Heart right ventricle (tissue), 16 donors: ENCODE measurements at regions not wholly inside any gene's neighbourhood (a gene's known extent, or its start where the extent isn't known, plus 50 kb on each side); places are given as distances from the start of the nearest gene placed in this dataset.

Source experiments
- ATAC-seq, 8 donors: fragments of 200-7000 bp; cut with Tn5 transposase; one replicate each; pipeline ENCODE4 v1.9.1; 2020; ENCODE audit warnings: mild to moderate bottlenecking in 8 of 8, moderate library complexity in 8 of 8, moderate number of reproducible peaks in 1 of 8
- DNase-seq, 2 donors: peaks; one replicate each; pipeline ENCODE4 v3.0.0-alpha.2; 2020
- H3K27ac ChIP-seq, 10 donors: fragments of 200-600 bp; sonication (generic) in 2 of 10; one replicate each; pipeline versions ENCODE4 v1.5.0 to v1.8.0; 2020 to 2022; ENCODE audit warnings: mild to moderate bottlenecking in 3 of 10
- H3K27me3 ChIP-seq, 7 donors: fragments of 200-600 bp; one replicate each; pipeline ENCODE4 v1.8.0; 2021 to 2022; ENCODE audit warnings: mild to moderate bottlenecking in 2 of 7
- H3K36me3 ChIP-seq, 9 donors: fragments of 200-600 bp; sonication (generic) in 1 of 9; one replicate each; pipeline versions ENCODE4 v1.5.0 to v1.8.0; 2020 to 2022; ENCODE audit warnings: mild to moderate bottlenecking in 2 of 9
- H3K4me1 ChIP-seq, 9 donors: fragments of 200-600 bp; sonication (generic) in 1 of 9; one replicate each; pipeline versions ENCODE4 v1.5.0 to v1.8.0; 2020 to 2022; ENCODE audit warnings: mild to moderate bottlenecking in 4 of 9
- H3K4me3 ChIP-seq, 10 donors: fragments of 200-600 bp; sonication (generic) in 2 of 10; one replicate each; pipeline versions ENCODE4 v1.5.0 to v1.8.0; 2020 to 2022; ENCODE audit warnings: mild to moderate bottlenecking in 7 of 10, moderate library complexity in 2 of 10
- H3K9me3 ChIP-seq, 11 donors: fragments of 200-600 bp in 10 of 11; sonication (generic) in 2 of 11; one replicate each; pipeline versions ENCODE4 v1.5.0 to v1.8.0; 2013 to 2022; ENCODE audit warnings: mild to moderate bottlenecking in 2 of 11, control low read depth in 1 of 11, moderate library complexity in 1 of 11
- WGBS, 2 donors: extraction: QIAGEN DNeasy Blood & Tissue Kit; methylation state at CpG; one replicate each; pipeline ENCODE4 v1.1.7; 2013; ENCODE audit warnings: inconsistent platforms in 1 of 2; 5-methylcytosine and 5-hydroxymethylcytosine counted together
- intact Hi-C, 10 donors: fragments of 100-400 bp; cut with DNase I; formaldehyde crosslinking; loops; one replicate each; pipeline versions ENCODE4 v1.11.1 to v1.14.2; 2022
- TF ChIP-seq, protein P1 (sequence below), 9 donors: fragments of 200-600 bp; sonication (generic) in 2 of 9; IDR thresholded peaks; one replicate each; pipeline versions ENCODE4 v1.5.0 to v1.8.0; 2021 to 2022; ENCODE audit warnings: antibody characterized with exemption in 9 of 9, mild to moderate bottlenecking in 5 of 9, moderate library complexity in 1 of 9
- donor health status: Arrhythmogenic right ventricular cardiomyopathy.
- donor health status: ischemic (EF 13 %, LVEDD 7.1; RV severe dilation, severe dysfunction).
- donor health status: healthy with polysubstance abuse.
- donor health status: DM: no; HTN: yes; CAD: no.
- donor health status: DM: no; HTN: no; CAD: no.
- donor health status: ischemic (EF 25% LVEDD 6.9; RV normal size, moderate dysfunction).
- donor health status: ischemic (EF 25% LVEDD 5.7; RV mildly dilated, moderate dysfunction).
- donor health status: healthy.
- donor health status: DM: yes; HTN: yes; CAD: no.
- donor health status: Ischemic cardiomyopathy.
- donor health status: ischemic (EF 35%, LVEDD 5.7; RV mildly dilated, moderate dysfunction).
- donor health status: nonischemic (EF 11% LVEDD 7.7; RV severe dilation, severe dysfunction).
- donor health status: DM: yes; HTN: yes; CAD: no.
- donor health status: PGD.
- donor health status: ischemic (EF 29% LVEDD 5.4; RV normal size, mild dysfunction).
- donor health status: nonischemic (EF 23%, LVEDD 6.1; RV moderate dilation, normal function).

DNA sequence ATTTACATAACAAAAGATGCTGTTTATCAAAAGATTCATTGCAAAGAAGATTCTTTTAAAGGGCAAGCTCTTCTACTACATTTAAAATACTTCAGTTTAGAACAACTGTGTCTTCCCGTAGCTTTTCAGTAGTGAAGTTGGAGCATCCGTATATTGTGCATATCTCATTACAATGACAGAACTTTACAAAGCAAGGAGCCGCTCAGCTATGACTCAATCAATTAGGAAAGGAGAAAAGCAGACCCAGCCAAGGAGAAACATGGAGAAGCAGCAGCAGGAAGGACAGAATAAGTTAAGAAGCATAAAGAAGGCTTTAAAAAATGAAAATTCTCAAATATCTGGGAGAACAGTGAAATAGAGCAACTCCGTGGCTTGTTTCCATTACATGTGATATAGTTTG is 132.6 kb upstream of the SMLR1 start:
- 86 to 89% methylated on average over 4 of the region's 4 CpGs for WGBS, 2 donors
- TF ChIP-seq, protein P1, sequence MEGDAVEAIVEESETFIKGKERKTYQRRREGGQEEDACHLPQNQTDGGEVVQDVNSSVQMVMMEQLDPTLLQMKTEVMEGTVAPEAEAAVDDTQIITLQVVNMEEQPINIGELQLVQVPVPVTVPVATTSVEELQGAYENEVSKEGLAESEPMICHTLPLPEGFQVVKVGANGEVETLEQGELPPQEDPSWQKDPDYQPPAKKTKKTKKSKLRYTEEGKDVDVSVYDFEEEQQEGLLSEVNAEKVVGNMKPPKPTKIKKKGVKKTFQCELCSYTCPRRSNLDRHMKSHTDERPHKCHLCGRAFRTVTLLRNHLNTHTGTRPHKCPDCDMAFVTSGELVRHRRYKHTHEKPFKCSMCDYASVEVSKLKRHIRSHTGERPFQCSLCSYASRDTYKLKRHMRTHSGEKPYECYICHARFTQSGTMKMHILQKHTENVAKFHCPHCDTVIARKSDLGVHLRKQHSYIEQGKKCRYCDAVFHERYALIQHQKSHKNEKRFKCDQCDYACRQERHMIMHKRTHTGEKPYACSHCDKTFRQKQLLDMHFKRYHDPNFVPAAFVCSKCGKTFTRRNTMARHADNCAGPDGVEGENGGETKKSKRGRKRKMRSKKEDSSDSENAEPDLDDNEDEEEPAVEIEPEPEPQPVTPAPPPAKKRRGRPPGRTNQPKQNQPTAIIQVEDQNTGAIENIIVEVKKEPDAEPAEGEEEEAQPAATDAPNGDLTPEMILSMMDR (IDR thresholded peaks at IDR 0.05), result no peak
- no peak overlapping the region for H3K27ac ChIP-seq
- no peak overlapping the region for H3K4me3 ChIP-seq
- no peaks in the 10 kb centered on the region for H3K4me1 ChIP-seq
- intact Hi-C loops, result loop anchor here in 4 of 10 donors (5.0 to 10.0 kb wide), 2 partner anchors 370 to 372 kb away; no protein-coding TSS in a partner anchor
- H3K27me3 ChIP-seq, result peaks cover 0 to 3% (median 0%) of the 10 kb centered on the region in 7 donors
- H3K36me3 ChIP-seq, result no peaks in the 10 kb centered on the region
- DNase-seq (no peak), ATAC-seq (no peak)
- no peaks in the 10 kb centered on the region for H3K9me3 ChIP-seq

DNA sequence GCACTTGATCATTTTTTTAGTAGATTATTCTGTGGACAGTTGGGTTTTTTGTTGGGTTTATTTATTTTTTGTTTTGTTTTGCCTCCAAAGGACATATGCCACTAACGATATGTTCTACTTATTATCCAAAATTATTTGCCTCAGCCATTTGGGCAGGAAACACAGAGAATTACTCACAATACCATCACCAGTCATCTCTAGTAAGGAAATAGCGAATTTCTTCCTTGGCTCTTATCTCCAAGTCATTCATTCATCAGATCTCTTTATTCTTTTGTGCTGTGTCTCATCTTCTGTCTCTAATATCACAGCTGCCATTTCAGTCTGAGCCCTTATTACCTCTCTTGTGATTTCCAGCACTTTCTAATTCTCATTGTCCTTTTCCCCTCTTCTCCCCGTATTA is 130.4 kb upstream of the SMLR1 start:
- intact Hi-C loops, result loop anchor here in 4 of 10 donors (5.0 to 10.0 kb wide), 2 partner anchors 372 to 375 kb away; no protein-coding TSS in a partner anchor
- Histone ChIP-seq H3K4me1 (no peaks in the 10 kb centered on the region), H3K9me3 (no peaks in the 10 kb centered on the region), H3K36me3 (no peaks in the 10 kb centered on the region), H3K27me3 (peaks cover 0 to 12% (median 0%) of the 10 kb centered on the region in 7 donors), H3K4me3 (no peak overlapping the region), H3K27ac (no peak overlapping the region)
- DNase-seq, result no peak
- 67 to 74% methylated on average over 3 of the region's 3 CpGs for WGBS, 2 donors
- ATAC-seq, result no peak
- TF ChIP-seq, protein P1 (IDR thresholded peaks at IDR 0.05), result no peak

DNA sequence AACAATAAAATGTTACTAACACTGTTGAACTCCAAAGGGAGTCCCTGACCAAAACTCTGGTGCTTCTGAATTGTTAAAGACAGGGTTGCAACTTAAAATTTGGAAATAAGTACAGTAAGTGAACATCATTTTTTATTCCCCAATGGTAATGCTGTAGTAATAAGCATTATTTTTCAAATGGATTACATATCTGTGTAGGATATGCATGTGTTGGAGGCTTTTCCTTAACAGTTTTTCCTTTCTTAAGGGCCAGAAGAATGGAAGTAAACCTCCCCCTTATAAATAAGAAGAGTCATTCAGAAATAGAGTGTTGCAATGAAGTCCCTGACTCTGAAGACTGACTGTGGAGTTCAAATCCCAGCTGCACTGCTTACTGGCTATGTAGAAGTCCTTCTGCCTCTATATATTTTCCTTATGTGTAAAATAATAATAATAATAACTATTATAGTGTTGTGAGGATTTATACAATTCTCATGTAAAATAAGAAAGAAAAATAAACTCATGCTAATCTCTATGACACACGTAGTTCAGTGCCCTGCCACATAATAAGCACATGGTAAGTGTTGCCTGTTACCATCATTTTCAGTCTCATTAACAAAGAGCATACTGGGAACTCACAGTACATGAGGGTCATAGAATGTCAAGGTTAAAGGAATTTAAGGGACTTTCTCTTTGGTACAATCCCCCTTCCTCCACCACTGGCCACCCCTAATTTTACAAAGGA is 129.8 kb upstream of the SMLR1 start:
- H3K4me3 ChIP-seq, result no peak overlapping the region
- ATAC-seq (no peak), DNase-seq (no peak)
- H3K4me1 ChIP-seq, result no peaks in the 10 kb centered on the region
- H3K27me3 ChIP-seq, result peaks cover 0 to 12% (median 0%) of the 10 kb centered on the region in 7 donors
- H3K9me3 ChIP-seq, result no peaks in the 10 kb centered on the region
- 25 to 28% methylated on average over 1 of the region's 1 CpG for WGBS, 2 donors
- H3K36me3 ChIP-seq, result no peaks in the 10 kb centered on the region
- TF ChIP-seq, protein P1 (IDR thresholded peaks at IDR 0.05), result no peak
- intact Hi-C loops, result loop anchor here in 4 of 10 donors (5.0 to 10.0 kb wide), 2 partner anchors 373 to 375 kb away; no protein-coding TSS in a partner anchor
- no peak overlapping the region for H3K27ac ChIP-seq

DNA sequence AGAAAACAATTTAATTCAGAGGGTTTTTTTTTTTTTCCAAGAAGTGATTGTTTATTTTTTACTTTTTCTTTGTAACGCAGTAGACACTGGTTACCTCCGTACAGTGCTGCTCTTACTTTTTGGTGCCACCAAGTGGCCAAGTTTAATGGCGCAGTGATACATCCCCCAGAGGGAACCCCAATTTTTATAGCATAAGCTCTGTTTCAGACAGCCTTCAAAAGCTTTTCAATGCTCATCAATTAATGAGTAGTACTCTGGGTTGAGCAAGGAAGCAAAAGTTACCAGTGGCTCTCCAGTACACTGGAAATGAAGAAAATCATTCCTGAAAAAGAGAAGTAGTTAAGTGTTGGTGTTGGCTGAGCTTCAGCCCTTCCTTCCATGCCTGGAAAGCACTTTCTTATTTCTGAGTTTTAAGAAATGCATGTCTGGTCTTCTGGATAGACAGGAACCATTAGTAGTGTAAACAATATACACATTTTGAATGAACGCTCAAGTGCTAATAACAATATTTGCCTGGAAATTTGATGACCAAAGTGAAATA is 129.1 kb upstream of the SMLR1 start:
- intact Hi-C loops, result loop anchor here in 5 of 10 donors (2.0 to 10.0 kb wide), 3 partner anchors 373 to 376 kb away; no protein-coding TSS in a partner anchor

More for the DNA sequence above, 129.1 kb upstream of the SMLR1 start:
- ATAC-seq (peak in 2 of 8 donors; percentile 44 to 69), DNase-seq (peak in 1 of 2 donors; percentile 12)
- Histone ChIP-seq H3K27me3 (peaks cover 0 to 12% (median 0%) of the 10 kb centered on the region in 7 donors), H3K36me3 (no peaks in the 10 kb centered on the region), H3K4me1 (no peaks in the 10 kb centered on the region), H3K9me3 (no peaks in the 10 kb centered on the region), H3K27ac (no peak overlapping the region), H3K4me3 (no peak overlapping the region)
- whole genome bisulfite sequencing, 2 donors, result 15 to 34% methylated on average over 4 of the region's 4 CpGs
- TF ChIP-seq, protein P1 (IDR thresholded peaks at IDR 0.05), result peak; percentile 27 to 68 (median 50)
